NCI-H1417 treated with DMSO at 0.1 percent for 48 hours (cell line): ENCODE measurements at regions not wholly inside any gene's neighbourhood (a gene's known extent, or its start where the extent isn't known, plus 50 kb on each side); places are given as distances from the start of the nearest gene placed in this dataset.
"Not testable (repeated sequence)": the region's sequence is repeated elsewhere in the genome, so short reads cannot be mapped to it uniquely, and the experiment has no call there.

Experiments used
- DNase-seq: peaks from one replicate; lab custom pipeline; 2025; lab: John Stamatoyannopoulos, UW

DNA sequence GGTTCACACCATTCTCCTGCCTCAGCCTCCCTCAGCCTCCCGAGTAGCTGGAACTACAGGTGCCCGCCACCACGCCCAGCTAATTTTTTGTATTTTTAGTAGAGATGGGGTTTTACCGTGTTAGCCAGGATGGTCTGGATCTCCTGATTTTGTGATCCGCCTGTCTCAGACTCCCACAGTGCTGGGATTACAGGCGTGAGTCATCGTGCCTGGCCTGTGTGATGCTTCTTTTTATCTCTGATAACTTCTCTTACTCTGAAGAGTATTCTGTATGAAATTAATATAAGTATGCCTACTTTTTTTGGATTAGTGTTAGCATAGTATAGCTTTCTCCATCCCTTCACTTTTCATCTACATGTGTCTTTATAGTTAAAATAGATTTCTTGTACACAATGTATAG lies 180.8 kb upstream of the GALNT15 start:
- DNase-seq: not testable (repeated sequence)

DNA sequence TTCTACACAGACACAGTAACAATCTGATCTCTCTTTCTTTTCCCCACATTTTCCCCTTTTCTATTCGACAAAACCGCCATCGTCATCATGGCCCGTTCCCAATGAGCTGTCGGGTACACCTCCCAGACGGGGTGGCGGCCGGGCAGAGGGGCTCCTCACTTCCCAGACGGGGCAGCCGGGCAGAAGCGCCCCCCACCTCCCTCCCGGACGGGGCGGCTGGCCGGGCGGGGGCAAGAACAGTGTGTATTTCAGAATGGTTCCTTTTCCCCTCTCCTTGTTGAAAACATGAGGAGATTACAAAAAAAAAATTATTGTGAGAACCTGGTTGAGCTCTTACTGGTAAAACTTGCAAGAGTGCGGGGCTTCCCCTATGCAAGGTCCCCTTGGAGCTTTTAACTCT lies 178.0 kb upstream of the GALNT15 start:
- not testable (repeated sequence) for DNase-seq

DNA sequence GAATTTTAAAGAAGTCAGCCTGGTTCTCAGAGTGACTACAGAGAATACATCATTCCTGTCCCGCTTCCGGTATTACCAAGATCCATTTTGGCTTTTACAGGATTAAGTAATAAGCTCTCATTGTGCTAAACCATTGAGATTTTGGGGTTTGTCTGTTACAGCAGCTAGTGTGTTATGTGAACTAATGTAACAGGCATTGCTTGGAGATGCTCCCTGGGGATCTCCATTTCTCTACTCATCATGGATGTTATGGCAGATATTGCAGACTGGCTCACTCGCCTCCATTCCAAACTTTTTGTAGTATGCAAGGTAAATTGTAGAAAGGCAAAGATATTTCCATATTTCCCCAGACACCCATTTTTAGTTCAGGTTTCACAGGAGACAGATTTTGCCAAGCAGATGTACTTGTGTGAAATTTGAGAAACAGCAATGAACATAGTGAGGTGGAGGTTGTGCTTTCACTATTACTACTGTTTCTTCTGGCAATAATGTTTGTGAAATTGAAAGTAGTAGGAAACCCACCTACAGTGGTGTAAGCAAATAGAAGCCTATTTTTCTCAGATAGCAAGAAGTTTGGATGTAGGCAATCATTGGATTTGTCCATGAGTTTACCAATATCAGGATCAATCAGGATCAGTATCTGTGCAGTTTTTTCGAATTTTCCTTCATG lies 177.1 kb upstream of the GALNT15 start:
- DNase-seq: no peak

DNA sequence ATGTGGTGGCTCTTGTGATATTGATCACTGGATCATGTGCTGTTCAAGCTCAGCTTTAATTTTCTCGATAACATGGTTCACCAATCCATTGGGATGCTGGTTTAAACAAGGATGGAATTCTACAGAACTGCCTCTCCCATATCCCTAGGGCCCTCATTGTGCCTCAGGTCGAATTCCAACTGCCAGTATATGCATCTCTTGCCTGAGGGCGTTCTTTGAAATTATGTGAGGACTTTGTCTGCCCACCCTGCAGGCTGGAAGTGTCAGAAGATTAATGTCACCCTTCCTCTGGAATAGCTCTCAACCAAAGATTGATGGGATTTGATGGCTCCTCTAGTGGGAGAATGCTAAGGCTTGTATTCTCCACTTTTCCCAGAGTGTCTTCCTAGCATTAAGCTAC lies 175.6 kb upstream of the GALNT15 start:
- no peak for DNase-seq

DNA sequence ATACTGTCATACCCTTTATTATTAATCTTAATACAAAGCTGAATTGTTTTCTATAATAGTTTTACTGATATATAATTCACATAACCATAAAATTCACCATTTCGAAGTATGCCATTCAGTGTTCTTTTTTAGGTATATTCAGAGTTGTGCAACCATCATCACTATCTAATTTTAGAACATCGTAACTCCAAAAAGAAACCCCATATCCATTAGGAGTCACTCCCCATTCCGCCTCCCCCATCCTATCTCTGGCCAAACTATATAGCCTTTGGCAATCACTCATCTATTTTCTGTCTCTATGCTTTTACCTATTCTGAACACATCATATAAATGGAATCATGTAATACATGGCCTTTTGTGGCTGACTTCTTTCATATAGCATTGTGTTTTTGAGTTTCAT lies 169.7 kb upstream of the GALNT15 start:
- DNase-seq: no peak

DNA sequence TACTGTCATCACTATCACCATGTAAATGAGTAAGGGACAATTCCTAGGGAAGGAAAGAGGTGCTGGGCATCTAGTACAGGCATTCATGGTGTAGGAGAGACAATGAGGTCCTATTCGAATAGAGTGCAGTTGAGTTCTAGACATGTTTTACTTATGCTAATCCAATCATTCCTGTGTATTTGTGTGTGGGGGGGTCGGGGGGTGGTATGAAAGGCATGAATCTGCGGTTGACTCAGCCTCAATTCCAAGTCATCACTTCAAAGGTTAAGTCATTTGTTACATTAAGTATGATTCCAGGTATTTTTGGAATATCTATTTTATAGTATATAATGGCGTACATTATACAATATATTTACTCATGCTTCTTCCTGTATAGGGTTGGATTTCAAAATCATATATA lies 163.1 kb upstream of the GALNT15 start:
- DNase-seq: no peak

DNA sequence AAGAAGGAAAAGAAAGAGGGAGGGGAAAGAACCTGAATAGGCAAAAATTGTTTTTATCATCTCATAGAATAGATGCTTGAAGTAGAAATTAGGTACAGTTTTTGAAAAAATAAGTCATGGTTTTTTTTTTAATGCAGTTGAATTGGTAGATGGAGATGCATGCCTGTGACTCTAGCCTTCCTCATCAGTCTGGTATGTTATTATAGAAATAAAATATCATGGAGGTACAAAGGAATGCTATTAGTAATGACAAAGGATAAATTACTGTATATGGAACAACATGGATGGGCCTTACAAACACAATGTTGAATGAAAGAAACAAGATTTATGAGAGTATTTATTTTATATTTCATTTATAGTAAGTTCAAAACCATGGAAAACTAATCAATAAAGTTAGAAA lies 162.4 kb upstream of the GALNT15 start:
- no peak for DNase-seq

DNA sequence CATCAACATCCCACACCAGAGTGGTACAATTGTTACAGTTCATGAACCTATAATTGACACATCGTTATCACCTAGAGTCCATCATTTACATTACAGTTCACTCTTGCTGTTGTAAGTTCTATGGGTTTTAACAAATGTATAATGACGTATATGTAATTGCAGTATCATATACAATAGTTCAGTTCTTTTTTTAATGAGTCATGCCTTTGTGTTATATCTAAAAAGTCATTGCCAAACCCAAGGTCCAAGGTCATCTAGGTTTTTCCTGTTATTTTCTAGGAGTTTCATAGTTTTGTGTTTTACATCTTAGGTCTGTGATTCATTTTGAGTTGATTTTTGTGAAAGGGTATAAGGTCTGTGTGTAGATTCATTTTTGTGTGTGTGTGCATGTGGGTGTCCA lies 160.9 kb upstream of the GALNT15 start:
- no peak for DNase-seq

DNA sequence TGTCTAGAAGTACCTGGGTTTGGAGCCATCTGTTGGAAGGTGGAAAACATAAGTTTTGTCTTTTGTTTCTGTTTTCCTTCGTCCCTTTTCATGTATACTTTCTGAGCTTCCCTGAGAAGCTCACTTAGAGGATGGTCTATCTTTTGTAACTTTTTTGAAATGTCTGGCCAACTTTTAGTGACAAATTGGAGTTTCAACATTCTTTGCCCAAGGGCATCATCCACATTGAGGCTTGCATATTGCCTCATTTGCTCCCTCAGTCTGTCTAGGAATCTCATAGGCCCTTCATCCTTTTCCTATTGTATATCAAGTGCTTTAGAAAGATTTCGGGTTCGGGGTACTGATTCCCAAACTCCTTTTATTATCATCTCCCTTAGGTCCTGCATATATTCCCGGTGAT lies 152.7 kb upstream of the GALNT15 start:
- DNase-seq: not testable (repeated sequence)

DNA sequence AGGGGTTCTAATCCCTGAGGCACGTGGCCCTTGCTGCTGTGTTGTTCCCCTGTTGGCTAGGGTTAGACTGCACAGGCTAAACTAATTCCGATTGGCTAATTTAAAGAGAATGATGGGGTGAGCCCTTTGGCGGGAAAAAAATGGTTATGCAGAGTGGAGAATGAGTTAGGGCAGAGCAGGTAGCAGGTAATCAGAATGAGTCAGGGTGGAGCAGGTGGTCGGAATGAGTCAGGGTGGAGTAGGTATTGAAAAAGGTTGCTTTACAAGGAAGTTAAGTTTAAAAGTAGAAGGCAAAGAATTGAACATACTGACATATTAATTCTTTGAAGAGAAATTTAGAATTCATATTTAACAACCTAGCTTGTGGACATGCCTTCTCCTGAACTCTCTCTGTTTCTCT lies 150.6 kb upstream of the GALNT15 start:
- not testable (repeated sequence) for DNase-seq

DNA sequence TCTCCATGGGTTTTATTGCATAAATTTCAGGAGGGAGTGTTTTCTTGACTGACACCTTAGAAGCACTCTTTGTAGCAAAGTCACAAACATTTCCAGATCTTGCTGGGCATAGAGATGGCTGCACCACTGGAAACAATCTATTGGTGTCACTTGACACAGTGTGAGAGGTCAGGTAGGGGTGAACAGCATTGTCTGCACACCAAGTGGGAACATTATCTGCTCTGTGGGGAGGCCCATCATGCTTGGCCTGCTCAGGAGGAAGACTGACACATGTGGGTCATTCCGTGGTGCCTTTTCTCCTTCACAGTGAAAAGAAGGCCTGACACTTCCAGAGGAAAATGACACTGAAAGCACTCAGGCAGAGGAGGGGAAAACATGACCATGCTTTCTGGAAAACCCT lies 149.9 kb upstream of the GALNT15 start:
- no peak for DNase-seq

DNA sequence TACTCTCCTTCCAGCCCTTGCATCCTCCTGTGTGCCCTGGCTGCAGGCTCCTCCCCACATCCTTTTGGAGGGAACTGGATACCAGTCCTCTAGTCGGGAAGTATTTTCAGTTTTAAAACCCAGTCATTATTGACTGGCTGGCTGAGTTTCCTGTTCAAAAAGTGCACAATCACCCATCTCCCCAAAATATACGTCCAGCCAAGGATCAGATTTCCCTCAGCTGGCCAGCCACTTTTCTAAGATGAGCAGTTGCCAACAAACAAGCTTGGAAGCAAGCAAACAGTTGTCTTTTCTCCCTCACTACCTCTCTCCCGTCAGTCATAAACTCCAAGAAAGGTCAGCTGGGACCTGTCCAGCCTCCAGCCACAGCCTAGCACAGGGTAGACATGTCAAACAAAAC lies 147.7 kb upstream of the GALNT15 start:
- DNase-seq: no peak

DNA sequence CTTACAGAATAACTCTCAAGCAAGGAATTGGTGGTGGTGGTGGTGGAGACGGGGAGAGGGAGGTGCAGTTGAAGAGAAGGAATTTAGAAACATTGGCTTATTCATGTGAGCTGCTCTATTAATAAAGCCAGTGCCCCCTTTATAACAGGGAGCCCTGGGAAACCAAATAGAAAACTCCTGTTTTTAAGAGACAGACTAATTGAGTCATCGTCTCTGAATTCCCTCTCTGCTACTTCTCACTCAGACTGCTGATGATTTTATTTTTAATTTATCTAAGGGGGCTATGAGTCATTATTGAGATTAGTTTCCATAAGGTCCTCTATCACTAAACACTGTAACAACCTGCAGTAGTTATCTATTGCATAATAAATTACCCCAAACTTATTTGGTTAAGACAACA lies 145.9 kb upstream of the GALNT15 start:
- DNase-seq: no peak

DNA sequence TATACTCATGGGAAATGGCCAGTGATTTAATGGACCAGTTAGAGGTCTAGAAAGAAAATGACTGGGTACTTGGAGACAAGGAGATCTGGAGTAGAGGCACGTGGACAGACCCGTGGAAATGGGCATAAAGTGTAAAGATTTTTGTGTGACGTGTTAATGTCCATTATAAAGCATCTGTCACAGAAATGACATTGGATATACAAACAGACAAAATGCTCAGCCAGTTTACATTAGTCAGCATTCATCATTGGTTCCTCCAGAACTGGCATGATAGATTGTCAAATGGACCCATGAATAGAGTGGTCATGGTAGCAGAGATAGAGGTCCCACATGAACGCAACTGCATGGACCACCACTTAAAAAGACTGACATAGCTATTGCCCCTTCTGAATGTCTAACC lies 144.1 kb upstream of the GALNT15 start:
- DNase-seq: no peak

DNA sequence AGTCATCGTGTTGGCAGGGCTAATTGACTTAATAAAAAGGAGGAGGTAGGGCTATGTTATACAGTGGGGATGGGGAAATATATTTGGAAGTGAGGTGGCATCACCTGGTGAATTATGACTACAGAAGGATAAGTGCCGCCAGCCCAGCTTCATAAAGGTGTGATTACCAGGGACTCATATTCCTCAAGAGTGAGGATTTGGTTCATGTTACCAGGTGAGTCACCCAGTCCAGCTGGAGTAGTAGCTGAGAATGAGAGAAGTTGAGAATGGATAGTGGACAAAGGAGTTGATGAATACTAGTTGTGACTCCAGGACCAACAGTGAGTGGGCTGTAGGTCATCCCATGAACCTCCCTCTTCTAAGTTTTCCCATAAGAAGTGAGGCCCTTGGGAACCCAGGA lies 143.0 kb upstream of the GALNT15 start:
- DNase-seq: no peak

DNA sequence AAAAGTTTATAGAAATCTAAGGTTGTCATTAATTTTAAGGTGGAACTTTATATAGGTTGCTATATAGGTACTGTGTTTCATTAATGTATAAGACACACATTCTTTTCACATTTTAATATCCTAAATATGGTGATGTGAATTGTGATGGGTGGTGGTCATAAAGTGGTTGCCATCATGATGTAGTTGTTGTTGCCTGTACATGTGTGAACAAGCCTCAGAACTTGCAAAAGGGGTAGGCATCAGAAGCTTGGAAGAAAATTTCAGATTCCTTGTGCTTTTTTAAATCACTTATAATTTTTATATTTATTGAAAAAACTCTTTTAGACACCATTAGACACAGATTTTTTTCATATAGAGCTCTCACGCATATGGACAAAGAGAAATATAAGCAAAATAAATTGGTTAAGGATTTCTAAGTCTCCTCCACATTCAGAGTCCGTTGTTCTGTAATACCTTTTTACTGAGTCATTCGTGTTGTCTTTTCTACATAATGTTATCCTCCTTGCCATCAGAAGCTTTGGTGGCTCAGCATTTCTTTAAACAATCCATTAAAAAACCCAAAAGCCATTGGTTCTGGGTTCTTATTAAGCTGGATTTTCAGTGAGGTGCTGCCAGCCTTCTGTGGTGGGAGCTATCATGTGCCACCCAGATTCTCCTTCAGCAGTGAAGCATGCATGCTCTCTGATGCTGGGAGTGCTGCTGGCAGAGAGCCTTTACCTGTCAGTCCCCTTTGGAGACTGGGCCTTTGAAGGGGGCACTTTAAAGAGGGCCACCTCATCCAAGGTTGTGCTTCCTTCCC lies 140.4 kb upstream of the GALNT15 start:
- DNase-seq: no peak

DNA sequence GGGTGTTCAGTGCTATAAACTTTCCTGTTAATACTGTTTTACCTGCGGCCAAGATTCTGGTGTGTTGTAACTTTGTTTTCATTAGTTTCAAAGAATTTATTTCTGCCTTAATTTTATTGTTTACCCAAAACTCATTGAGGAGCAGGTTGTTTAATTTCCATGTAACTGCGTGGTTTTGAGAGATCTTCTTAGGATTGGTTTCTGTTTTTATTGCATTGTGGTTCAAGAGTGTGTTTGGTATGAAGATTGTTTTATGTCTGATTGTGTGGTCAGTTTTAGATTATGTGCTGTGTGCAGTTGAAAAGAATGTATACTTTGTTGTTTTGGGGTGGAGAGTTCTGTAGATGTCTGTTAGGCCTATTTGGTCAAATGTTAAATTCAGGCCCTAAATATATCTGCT lies 133.5 kb upstream of the GALNT15 start:
- DNase-seq: no peak

DNA sequence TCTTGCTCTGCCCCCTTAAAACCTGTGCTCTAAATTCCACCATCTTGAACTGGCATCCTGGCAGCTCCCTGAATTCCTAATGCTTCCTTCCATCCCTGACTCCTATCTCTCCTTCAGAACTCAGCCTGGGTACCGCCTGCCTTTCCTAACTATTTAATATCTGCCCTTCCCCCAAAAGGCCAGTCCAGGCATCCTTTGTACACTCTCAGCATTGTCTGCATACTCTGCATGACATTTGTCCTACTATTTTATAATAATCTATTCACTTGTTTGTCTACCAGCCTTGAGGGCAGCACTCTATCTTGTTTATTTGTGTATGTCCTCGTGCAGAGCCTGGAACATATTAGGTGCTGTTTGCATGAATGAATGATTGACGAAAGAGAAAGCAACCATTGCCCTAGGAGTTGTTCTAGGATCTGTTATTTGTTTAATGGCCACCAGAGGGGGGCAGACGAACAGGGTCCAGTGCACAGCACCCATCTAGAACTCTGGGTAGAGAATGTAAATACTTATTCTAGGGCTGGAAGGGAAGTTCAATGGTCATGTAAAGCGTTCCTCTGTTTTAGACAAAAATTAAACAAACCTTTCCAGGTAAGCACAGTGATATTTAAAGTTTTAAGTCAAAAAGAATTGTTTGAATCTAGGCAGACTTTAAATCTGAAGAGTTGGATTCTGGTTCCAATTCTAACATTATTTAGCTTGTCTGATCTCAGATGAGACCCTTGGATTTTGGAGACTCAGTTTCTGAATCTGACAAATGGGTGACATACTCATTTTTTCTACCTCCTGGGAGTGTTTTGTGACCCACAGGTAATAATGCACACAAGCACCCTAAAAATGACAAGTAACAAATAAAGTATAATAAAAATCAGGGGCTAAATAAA lies 125.8 kb upstream of the GALNT15 start:
- DNase-seq: no peak

DNA sequence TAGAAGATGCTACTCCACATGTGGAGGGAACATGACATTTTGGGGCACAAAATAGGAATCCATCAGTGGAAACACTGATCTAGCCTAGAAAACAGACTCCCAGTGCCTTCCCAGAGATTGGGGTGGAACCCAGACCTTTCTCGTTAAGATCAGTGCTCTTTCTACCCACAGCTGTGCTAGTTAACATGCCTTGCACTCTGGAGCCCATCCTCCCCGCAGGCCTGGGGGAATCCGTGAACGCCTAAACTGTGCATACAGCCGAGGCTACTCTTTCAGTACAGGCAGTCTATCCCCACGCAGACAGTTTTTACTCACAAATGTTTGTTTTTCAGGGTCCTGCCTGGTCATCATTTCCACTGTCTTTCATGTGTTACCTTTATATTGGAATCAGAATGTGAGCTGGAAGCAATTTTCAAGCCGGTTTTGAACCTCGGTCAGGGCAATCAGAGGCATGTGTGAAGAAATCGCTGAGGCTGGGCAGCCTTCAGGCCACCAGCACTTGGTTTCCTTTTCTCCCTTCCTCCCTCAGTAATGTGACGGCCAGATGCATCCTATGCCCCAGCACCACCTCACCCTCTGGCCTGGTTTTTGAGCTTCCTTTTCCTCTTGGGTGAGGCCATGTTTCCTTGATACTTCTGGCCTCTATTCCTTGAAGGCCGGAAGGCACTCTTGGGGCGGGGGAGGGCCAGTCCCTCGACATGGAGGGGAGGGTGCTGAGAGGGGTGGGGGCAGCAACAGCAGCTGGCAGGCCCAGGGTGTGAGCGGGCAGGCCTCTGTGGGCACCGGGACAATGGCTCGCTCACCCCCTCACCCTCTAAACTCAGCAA lies 123.6 kb upstream of the GALNT15 start:
- DNase-seq: no peak

DNA sequence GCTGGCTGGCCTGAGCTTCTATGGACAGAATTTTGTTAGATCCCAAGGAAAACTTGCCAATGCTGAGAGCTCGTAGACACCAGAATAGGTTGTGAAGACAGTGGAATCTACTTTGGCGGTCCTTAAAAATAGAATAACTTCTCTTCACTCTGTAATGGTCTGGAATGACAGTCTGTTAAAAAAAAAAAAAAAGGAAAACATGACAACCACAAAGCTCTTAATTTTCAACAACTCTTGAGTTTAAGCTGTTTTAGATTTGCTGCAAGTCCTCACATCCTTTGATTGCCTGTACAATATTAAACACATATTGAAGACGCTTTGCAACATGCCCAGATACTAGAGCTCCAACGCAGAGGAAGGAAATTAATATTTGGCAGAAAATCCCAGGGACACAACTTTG lies 122.8 kb upstream of the GALNT15 start:
- no peak for DNase-seq

DNA sequence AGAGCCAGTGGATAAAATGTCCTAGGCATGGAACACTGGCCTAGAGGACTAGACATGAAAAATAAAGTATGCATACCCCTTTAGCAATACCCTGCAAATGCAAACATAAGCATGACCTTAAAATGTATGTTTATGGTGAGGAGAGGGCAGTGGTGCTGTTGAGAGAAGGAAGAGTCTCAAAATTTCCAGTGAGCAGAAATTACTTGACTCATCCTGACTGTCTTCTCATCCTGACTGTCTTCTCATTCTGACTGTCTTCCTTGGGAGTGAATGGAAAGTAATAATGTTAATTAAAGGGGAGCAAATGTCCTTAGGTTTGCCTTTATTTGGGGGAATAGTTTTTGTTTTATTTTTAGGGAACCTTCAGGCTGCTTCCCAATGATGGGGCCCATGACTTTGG lies 121.5 kb upstream of the GALNT15 start:
- DNase-seq: no peak

DNA sequence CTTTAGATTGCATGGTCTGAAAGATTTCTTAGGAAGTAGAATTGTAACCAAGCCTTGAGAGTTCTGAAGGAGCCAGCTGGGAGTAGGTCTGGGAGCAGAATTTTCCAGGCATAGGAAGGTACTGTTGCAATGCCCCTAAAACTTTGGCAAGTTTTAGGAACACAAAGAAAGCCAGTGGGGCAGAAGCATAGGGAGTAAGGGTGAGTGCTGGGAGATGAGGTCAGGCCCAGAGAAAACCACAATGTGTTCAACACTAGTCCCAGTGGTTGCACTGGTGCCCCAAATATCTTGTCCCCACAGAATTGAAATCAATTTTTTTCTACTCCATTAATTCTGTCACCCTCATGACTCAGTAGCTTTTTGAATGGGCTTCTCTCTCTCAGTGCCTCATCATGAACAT lies 120.7 kb upstream of the GALNT15 start:
- no peak for DNase-seq
